Osteocyte (in vitro differentiated cells): ENCODE measurements at regions not wholly inside any gene's neighbourhood (a gene's known extent, or its start where the extent isn't known, plus 50 kb on each side); places are given as distances from the start of the nearest gene placed in this dataset.

Experiments used
- DNase-seq: peaks from one replicate; pipeline ENCODE4 v3.0.0; 2021; ENCODE audit warnings: mixed read lengths; ENCODE audit not compliant: unreplicated experiment; ENCODE audit errors: extremely low spot score
- H3K27ac Mint-ChIP-seq: one replicate; pipeline ENCODE4 v1.8.0; 2021; ENCODE audit warnings: mild to moderate bottlenecking, mixed read lengths; ENCODE audit not compliant: unreplicated experiment
- H3K27me3 Mint-ChIP-seq: one replicate; pipeline ENCODE4 v1.8.0; 2021; ENCODE audit warnings: mixed read lengths; ENCODE audit not compliant: unreplicated experiment
- H3K36me3 Mint-ChIP-seq: one replicate; pipeline ENCODE4 v1.8.0; 2021; ENCODE audit warnings: mixed read lengths; ENCODE audit not compliant: unreplicated experiment
- H3K4me1 Mint-ChIP-seq: one replicate; pipeline ENCODE4 v1.8.0; 2021; ENCODE audit warnings: mixed read lengths; ENCODE audit not compliant: unreplicated experiment
- H3K4me3 Mint-ChIP-seq: one replicate; pipeline ENCODE4 v1.8.0; 2021; ENCODE audit warnings: mild to moderate bottlenecking, moderate library complexity, mixed read lengths; ENCODE audit not compliant: unreplicated experiment
- H3K9me3 Mint-ChIP-seq: one replicate; pipeline ENCODE4 v1.8.0; 2021; ENCODE audit warnings: mixed read lengths; ENCODE audit not compliant: unreplicated experiment
- CTCF ChIP-seq: fragments of 200-600 bp; sonication (generic); IDR thresholded peaks from 2 replicates; pipeline ENCODE4 v1.5.0; 2021; ENCODE audit warnings: antibody characterized with exemption, mild to moderate bottlenecking, moderate library complexity

GRCh38 chr2:184031402-184032147 lies 566.8 kb upstream of the ZNF804A start:
- no peaks in the 10 kb centered on the region for H3K27me3 Mint-ChIP-seq
- no peak for TF ChIP-seq CTCF
- H3K36me3 Mint-ChIP-seq, result no peaks in the 10 kb centered on the region
- no peak overlapping the region for H3K27ac Mint-ChIP-seq
- no peak overlapping the region for H3K4me3 Mint-ChIP-seq
- H3K4me1 Mint-ChIP-seq, result no peaks in the 10 kb centered on the region
- H3K9me3 Mint-ChIP-seq, result no peaks in the 10 kb centered on the region
- DNase-seq, result no peak

- Mint-ChIP-seq H3K4me1 (no peaks in the 10 kb centered on the region), H3K36me3 (no peaks in the 10 kb centered on the region), H3K9me3 (no peaks in the 10 kb centered on the region), H3K4me3 (no peak overlapping the region), H3K27me3 (no peaks in the 10 kb centered on the region), H3K27ac (no peak overlapping the region)
- TF ChIP-seq CTCF, result no peak
- no peak for DNase-seq
Measured at GRCh38 chr2:184032983-184033382, 565.3 kb upstream of the ZNF804A start.

GRCh38 chr2:184037273-184037672 lies 561.1 kb upstream of the ZNF804A start:
- Mint-ChIP-seq H3K36me3 (no peaks in the 10 kb centered on the region), H3K9me3 (no peaks in the 10 kb centered on the region), H3K4me3 (no peak overlapping the region), H3K27ac (no peak overlapping the region), H3K27me3 (no peaks in the 10 kb centered on the region), H3K4me1 (no peaks in the 10 kb centered on the region)
- TF ChIP-seq CTCF, result no peak
- DNase-seq, result no peak

GRCh38 chr2:184039493-184039892 lies 558.8 kb upstream of the ZNF804A start:
- Mint-ChIP-seq H3K4me1 (no peaks in the 10 kb centered on the region), H3K27me3 (no peaks in the 10 kb centered on the region)

GRCh38 chr2:184040230-184040629 lies 558.1 kb upstream of the ZNF804A start:
- TF ChIP-seq CTCF, result no peak
- DNase-seq, result no peak
- Mint-ChIP-seq H3K27me3 (no peaks in the 10 kb centered on the region), H3K4me1 (no peaks in the 10 kb centered on the region), H3K9me3 (no peaks in the 10 kb centered on the region), H3K4me3 (no peak overlapping the region), H3K36me3 (no peaks in the 10 kb centered on the region), H3K27ac (no peak overlapping the region)

More at GRCh38 chr2:184039493-184039892, 558.8 kb upstream of the ZNF804A start:
- no peak for DNase-seq
- Mint-ChIP-seq H3K27ac (no peak overlapping the region), H3K36me3 (no peaks in the 10 kb centered on the region), H3K9me3 (no peaks in the 10 kb centered on the region), H3K4me3 (no peak overlapping the region)
- TF ChIP-seq CTCF, result no peak
